Kidney epithelial cell (primary cell): ENCODE measurements at regions not wholly inside any gene's neighbourhood (a gene's known extent, or its start where the extent isn't known, plus 50 kb on each side); places are given as distances from the start of the nearest gene placed in this dataset.
"Not testable (repeated sequence)": the region's sequence is repeated elsewhere in the genome, so short reads cannot be mapped to it uniquely, and the experiment has no call there.

Source experiments
- DNase-seq: peaks from one replicate; pipeline ENCODE4 v3.0.0-alpha.2; 2010; ENCODE audit warnings: low read depth
- H3K27me3 ChIP-seq: 2 replicates; pipeline ENCODE4 v1.6.0; 2011; ENCODE audit warnings: low read length; ENCODE audit not compliant: control insufficient read depth, insufficient read depth
- H3K36me3 ChIP-seq: 2 replicates; pipeline ENCODE4 v1.5.1; 2011; ENCODE audit warnings: low read length; ENCODE audit not compliant: control insufficient read depth, insufficient read depth
- H3K4me3 ChIP-seq: 2 replicates; pipeline ENCODE4 v1.5.1; 2011; ENCODE audit warnings: low read depth, mild to moderate bottlenecking, control low read depth, low read length
- TF ChIP-seq, protein P1 (sequence below): IDR thresholded peaks from 2 replicates; pipeline ENCODE4 v1.5.1; 2011; ENCODE audit warnings: mild to moderate bottlenecking, moderate library complexity, low read length, control low read depth, inconsistent platforms; ENCODE audit not compliant: insufficient read depth, poor library complexity, severe bottlenecking

DNA sequence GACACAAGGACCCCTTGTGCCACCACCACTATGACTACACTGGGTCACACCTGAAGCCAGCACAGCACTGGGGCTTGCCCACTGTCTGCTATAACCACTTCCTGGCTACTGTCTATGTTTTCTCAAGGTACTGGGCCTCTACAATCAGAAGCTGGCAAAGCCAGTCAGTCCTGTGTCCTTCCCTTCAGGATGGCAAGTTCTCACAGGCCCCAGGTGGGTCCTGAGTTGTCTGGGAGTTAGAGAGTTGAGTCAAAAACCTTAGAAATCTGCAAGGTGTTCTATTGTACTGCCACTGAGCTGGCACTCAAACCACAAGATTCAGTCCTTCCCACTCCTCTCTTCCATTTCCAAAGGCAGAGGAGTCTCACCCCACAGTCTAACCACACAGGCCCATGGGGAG, 705.5 kb downstream of the IPMK start:
- Histone ChIP-seq H3K27me3 (no peaks in the 10 kb centered on the region), H3K4me3 (no peak overlapping the region), H3K36me3 (no peaks in the 10 kb centered on the region)
- TF ChIP-seq, protein P1, sequence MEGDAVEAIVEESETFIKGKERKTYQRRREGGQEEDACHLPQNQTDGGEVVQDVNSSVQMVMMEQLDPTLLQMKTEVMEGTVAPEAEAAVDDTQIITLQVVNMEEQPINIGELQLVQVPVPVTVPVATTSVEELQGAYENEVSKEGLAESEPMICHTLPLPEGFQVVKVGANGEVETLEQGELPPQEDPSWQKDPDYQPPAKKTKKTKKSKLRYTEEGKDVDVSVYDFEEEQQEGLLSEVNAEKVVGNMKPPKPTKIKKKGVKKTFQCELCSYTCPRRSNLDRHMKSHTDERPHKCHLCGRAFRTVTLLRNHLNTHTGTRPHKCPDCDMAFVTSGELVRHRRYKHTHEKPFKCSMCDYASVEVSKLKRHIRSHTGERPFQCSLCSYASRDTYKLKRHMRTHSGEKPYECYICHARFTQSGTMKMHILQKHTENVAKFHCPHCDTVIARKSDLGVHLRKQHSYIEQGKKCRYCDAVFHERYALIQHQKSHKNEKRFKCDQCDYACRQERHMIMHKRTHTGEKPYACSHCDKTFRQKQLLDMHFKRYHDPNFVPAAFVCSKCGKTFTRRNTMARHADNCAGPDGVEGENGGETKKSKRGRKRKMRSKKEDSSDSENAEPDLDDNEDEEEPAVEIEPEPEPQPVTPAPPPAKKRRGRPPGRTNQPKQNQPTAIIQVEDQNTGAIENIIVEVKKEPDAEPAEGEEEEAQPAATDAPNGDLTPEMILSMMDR: no peak
- no peak for DNase-seq

DNA sequence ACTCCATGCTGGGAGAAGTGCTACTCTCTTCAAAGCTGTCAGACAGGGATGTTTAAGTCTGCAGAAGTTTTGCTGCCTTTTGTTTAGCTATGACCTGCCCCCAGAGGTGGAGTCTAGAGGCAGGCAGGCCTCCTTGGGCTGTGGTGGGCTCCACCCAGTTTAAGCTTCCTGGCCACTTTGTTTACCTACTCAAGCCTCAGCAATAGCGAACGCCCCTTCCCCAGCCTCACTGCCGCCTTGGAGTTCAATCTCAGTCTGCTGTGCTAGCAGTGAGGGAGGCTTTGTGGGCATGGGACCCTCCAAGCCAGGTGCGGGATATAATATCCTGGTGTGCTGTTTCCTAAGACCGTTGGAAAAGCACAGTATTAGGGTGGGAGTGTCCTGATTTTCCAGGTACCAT, 715.9 kb downstream of the IPMK start:
- not testable (repeated sequence) for H3K4me3 ChIP-seq, H3K27me3 ChIP-seq, DNase-seq, H3K36me3 ChIP-seq

DNA sequence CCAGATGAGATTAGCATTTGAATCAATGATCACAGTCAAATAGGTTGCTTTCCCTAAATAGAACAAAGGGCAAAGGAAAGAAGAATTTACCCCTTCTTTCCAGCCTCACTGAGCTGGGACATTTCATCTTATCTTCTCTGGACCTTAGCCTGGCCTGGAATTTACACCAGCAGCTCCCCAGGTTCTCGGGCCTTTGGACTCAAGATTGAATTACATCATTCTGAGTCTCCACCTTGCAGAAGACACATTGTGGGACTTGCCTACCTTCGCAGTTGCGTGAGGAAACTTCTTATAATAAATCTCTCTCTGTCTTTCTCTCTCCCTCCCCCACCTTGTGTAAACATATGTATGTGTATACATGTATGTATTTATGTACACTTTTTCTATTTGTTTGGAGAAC, 732.4 kb downstream of the IPMK start:
- Histone ChIP-seq H3K4me3 (no peak overlapping the region), H3K27me3 (no peaks in the 10 kb centered on the region), H3K36me3 (no peaks in the 10 kb centered on the region)
- TF ChIP-seq, protein P1: no peak
- no peak for DNase-seq

DNA sequence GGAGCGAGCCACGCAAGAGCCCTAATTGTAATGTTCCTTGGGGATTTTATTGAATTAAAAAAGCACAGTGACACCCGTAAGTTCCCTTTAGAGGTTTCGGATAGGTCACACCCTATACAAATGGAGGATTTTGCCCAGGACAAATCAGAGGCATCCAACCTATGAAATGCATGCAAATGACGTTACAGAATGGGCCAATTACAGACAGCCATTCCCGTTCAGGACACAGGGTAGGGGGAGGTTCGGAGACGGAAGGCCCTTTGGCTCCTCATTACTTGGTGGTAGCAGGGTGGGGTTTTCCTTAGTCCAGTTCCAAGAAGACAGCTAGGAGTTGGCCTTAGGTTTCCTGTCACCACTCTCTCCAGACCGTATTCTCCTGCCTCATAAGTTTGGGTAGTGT, 754.1 kb downstream of the IPMK start:
- TF ChIP-seq, protein P1: no peak
- H3K36me3 ChIP-seq: no peaks in the 10 kb centered on the region
- H3K4me3 ChIP-seq: no peak overlapping the region
- H3K27me3 ChIP-seq: no peaks in the 10 kb centered on the region
- DNase-seq: no peak

DNA sequence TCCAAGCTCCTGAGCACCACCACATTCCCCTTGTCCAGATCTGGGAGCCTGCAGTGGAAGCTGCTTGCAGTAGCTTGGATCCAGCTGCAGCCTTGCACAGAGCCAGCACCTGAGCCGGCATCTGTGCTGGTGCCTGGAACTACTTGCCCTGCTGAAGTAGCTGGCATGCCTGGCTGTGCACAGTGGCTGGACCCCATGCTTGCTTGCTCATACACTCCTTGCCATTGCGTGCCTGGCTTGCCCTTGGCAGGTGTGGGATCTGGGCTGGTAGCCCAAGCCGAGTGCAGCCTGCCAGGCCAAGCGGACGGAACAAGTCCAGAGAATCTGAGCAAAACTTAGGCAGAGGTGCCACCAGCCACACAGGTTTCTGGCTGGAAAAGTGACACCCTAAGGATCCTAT, 759.9 kb downstream of the IPMK start:
- H3K36me3 ChIP-seq: no peaks in the 10 kb centered on the region
- DNase-seq: no peak

DNA sequence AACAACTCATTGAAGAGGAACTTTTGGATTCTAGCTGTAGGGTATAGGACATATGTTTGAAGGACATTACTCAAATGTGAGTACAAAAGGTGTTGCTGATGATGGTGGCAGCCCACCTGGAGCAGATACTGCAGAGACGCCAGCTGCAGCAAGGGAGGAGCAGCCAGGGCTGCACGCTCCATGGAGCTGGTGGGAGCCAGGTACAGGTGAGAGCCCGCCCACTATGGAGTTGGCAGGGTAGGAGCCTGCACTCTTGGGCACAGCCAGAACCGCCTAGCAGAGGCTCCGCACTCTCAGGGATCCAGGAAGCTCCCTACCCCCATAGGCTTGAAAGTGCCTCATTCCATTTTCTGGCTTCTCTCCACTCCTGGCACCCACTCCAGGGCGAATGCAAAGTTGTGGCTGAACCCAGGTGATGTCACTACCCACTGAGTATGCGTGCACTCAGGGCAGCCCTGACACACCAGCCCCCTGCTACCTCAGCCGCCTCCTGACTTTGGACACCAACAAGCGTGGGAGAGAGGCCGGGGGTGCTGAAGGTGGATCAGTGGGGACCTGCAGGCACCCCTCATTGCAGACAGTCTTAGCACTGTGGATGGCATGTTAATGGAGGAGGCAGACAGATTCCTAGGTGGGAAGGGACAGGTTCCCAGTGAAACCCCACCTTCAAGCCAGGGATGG, 761.1 kb downstream of the IPMK start:
- DNase-seq: no peak
- TF ChIP-seq, protein P1: no peak

More for the DNA sequence above, 759.9 kb downstream of the IPMK start:
- H3K4me3 ChIP-seq: no peak overlapping the region
- no peaks in the 10 kb centered on the region for H3K27me3 ChIP-seq
- TF ChIP-seq, protein P1: no peak

More for the DNA sequence above, 761.1 kb downstream of the IPMK start:
- Histone ChIP-seq H3K27me3 (no peaks in the 10 kb centered on the region), H3K36me3 (no peaks in the 10 kb centered on the region), H3K4me3 (no peak overlapping the region)
